ENCODE measurements at regions not wholly inside any gene's neighbourhood (a gene's known extent, or its start where the extent isn't known, plus 50 kb on each side); places are given as distances from the start of the nearest gene placed in this dataset.

DNA sequence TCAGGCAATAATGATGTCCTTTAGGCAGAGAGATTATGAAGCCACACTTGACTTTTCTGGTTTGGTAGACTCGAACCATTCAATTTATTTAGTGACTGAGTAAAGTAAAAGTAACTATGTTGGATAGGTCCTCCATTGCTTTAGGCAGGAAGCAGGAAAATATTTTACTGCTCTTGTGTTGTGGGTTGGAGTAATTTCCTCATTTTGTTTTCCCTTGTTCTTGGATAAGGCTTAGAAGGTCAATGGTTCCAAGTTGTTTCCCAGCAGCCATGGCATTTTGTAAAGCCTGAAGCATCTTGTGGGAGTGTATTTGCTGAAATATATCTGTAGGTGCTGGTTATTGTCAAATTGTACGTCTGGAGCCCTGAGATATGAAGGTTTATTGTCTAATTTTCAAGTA lies 161.2 kb upstream of the SLC38A2 start:
- H3K27me3 ChIP-seq (ENCODE audit: control insufficient read depth, insufficient read depth, low read length) = no peaks in the 10 kb centered on the region
- no peaks in the 10 kb centered on the region for H3K36me3 ChIP-seq (ENCODE audit: control insufficient read depth, insufficient read depth, low read length)
- H3K4me1 ChIP-seq (ENCODE audit: control insufficient read depth, insufficient read depth, low read length) = no peaks in the 10 kb centered on the region
- no peak overlapping the region for H3K27ac ChIP-seq (ENCODE audit: low read depth, low read length)
- H3K9me3 ChIP-seq (ENCODE audit: control insufficient read depth, insufficient read depth, low read length) = no peaks in the 10 kb centered on the region
- no peak overlapping the region for H3K9ac ChIP-seq (ENCODE audit: low read depth, low read length)
- no peak overlapping the region for H3K4me3 ChIP-seq (ENCODE audit: low read depth, low read length)

- Histone ChIP-seq H3K4me1 (ENCODE audit: control insufficient read depth, insufficient read depth, low read length) (no peaks in the 10 kb centered on the region), H3K9ac (ENCODE audit: low read depth, low read length) (no peak overlapping the region), H3K4me3 (ENCODE audit: low read depth, low read length) (no peak overlapping the region), H3K36me3 (ENCODE audit: control insufficient read depth, insufficient read depth, low read length) (no peaks in the 10 kb centered on the region), H3K27ac (ENCODE audit: low read depth, low read length) (no peak overlapping the region), H3K27me3 (ENCODE audit: control insufficient read depth, insufficient read depth, low read length) (no peaks in the 10 kb centered on the region), H3K9me3 (ENCODE audit: control insufficient read depth, insufficient read depth, low read length) (no peaks in the 10 kb centered on the region)
Measured at GRCh38 chr12:46531804-46532203, 159.2 kb upstream of the SLC38A2 start.

- no peak overlapping the region for H3K27ac ChIP-seq (ENCODE audit: low read depth, low read length)
- no peak overlapping the region for H3K9ac ChIP-seq (ENCODE audit: low read depth, low read length)
Measured at GRCh38 chr12:46531059-46531785, 158.6 kb upstream of the SLC38A2 start.

DNA sequence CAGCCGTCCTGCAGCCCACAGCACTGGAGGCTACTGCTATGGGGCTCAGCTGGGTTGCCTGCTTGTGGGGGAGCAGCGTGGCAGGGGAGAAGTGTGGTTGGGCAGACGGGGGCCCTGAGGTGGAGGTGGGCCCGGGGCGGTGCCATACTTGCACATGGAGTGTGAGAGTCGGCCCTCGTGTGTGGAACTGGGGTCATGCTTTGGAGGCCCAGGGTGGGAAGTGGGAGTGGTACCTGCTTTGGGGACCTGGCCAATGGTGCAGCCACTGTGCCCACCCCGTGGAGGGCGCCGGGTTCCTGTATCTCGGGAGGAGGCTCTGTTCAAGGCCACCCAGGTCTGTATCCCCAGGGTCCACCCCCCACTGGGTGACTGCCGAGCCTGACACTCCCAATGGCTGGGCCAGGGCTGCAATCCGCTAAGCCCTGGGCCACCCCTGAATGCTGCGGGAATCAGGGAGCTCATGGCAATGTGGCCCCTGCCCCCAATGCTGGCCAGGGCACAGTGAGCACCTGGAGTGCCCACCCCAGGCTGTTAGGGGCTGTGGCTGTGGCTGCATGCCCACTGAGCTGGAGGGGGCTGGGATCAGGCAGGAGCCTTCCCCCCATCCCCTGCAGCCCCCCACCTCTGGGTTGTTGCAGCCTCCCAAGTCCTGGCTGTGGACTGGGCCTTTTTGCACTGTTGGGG lies 157.9 kb upstream of the SLC38A2 start:
- H3K4me1 ChIP-seq (ENCODE audit: control insufficient read depth, insufficient read depth, low read length) = no peaks in the 10 kb centered on the region
- no peaks in the 10 kb centered on the region for H3K36me3 ChIP-seq (ENCODE audit: control insufficient read depth, insufficient read depth, low read length)
- H3K9me3 ChIP-seq (ENCODE audit: control insufficient read depth, insufficient read depth, low read length) = no peaks in the 10 kb centered on the region
- H3K9ac ChIP-seq (ENCODE audit: low read depth, low read length) = no peak overlapping the region
- H3K27ac ChIP-seq (ENCODE audit: low read depth, low read length) = no peak overlapping the region
- H3K27me3 ChIP-seq (ENCODE audit: control insufficient read depth, insufficient read depth, low read length) = no peaks in the 10 kb centered on the region
- H3K4me3 ChIP-seq (ENCODE audit: low read depth, low read length) = no peak overlapping the region

More at GRCh38 chr12:46531059-46531785, 158.6 kb upstream of the SLC38A2 start:
- Histone ChIP-seq H3K27me3 (ENCODE audit: control insufficient read depth, insufficient read depth, low read length) (no peaks in the 10 kb centered on the region), H3K4me1 (ENCODE audit: control insufficient read depth, insufficient read depth, low read length) (no peaks in the 10 kb centered on the region), H3K4me3 (ENCODE audit: low read depth, low read length) (no peak overlapping the region), H3K9me3 (ENCODE audit: control insufficient read depth, insufficient read depth, low read length) (no peaks in the 10 kb centered on the region), H3K36me3 (ENCODE audit: control insufficient read depth, insufficient read depth, low read length) (no peaks in the 10 kb centered on the region)

- Histone ChIP-seq H3K4me3 (ENCODE audit: low read depth, low read length) (no peak overlapping the region), H3K9ac (ENCODE audit: low read depth, low read length) (no peak overlapping the region), H3K36me3 (ENCODE audit: control insufficient read depth, insufficient read depth, low read length) (no peaks in the 10 kb centered on the region), H3K27me3 (ENCODE audit: control insufficient read depth, insufficient read depth, low read length) (no peaks in the 10 kb centered on the region), H3K9me3 (ENCODE audit: control insufficient read depth, insufficient read depth, low read length) (no peaks in the 10 kb centered on the region), H3K4me1 (ENCODE audit: control insufficient read depth, insufficient read depth, low read length) (no peaks in the 10 kb centered on the region), H3K27ac (ENCODE audit: low read depth, low read length) (no peak overlapping the region)
Measured at GRCh38 chr12:46526233-46526632, 153.7 kb upstream of the SLC38A2 start.

DNA sequence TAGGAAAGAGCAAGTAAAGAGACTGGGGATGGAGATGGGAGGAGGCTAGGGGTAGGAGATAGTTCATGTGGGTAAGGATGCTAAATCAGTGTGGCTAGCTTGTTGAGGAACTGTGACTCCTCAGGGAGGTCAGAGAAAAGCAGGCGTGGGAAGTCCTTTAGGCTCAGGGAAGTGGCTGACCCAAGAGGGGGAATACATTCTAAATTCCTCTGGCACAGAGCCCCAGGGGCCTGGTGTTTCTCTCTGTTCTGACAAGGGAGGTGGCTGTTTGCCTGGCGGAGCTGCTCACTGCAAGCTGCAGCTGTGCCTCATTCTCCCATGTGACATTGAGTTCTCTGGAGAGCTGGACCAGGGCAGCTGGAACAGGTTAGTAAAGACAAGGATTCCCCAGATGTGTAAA lies 152.2 kb upstream of the SLC38A2 start:
- Histone ChIP-seq H3K4me1 (ENCODE audit: control insufficient read depth, insufficient read depth, low read length) (0 out of 2 replicates have a peak, but pooled peaks cover 2% of the 10 kb centered on the region), H3K27ac (ENCODE audit: low read depth, low read length) (no peak overlapping the region), H3K9ac (ENCODE audit: low read depth, low read length) (no peak overlapping the region), H3K4me3 (ENCODE audit: low read depth, low read length) (no peak overlapping the region), H3K9me3 (ENCODE audit: control insufficient read depth, insufficient read depth, low read length) (no peaks in the 10 kb centered on the region), H3K27me3 (ENCODE audit: control insufficient read depth, insufficient read depth, low read length) (no peaks in the 10 kb centered on the region), H3K36me3 (ENCODE audit: control insufficient read depth, insufficient read depth, low read length) (no peaks in the 10 kb centered on the region)

GRCh38 chr12:46523863-46524770 lies 151.5 kb upstream of the SLC38A2 start:
- no peaks in the 10 kb centered on the region for H3K27me3 ChIP-seq (ENCODE audit: control insufficient read depth, insufficient read depth, low read length)
- peaks cover 7% of the 10 kb centered on the region; the same call in 1 of the 2 replicates for H3K4me1 ChIP-seq (ENCODE audit: control insufficient read depth, insufficient read depth, low read length)
- H3K4me3 ChIP-seq (ENCODE audit: low read depth, low read length) = no peak overlapping the region
- no peak overlapping the region for H3K9ac ChIP-seq (ENCODE audit: low read depth, low read length)
- H3K9me3 ChIP-seq (ENCODE audit: control insufficient read depth, insufficient read depth, low read length) = no peaks in the 10 kb centered on the region
- no peaks in the 10 kb centered on the region for H3K36me3 ChIP-seq (ENCODE audit: control insufficient read depth, insufficient read depth, low read length)
- H3K27ac ChIP-seq (ENCODE audit: low read depth, low read length) = no peak overlapping the region

- Histone ChIP-seq H3K27ac (ENCODE audit: low read depth, low read length) (no peak overlapping the region), H3K4me1 (ENCODE audit: control insufficient read depth, insufficient read depth, low read length) (peaks cover 7% of the 10 kb centered on the region), H3K9me3 (ENCODE audit: control insufficient read depth, insufficient read depth, low read length) (no peaks in the 10 kb centered on the region), H3K4me3 (ENCODE audit: low read depth, low read length) (no peak overlapping the region), H3K9ac (ENCODE audit: low read depth, low read length) (no peak overlapping the region), H3K36me3 (ENCODE audit: control insufficient read depth, insufficient read depth, low read length) (no peaks in the 10 kb centered on the region), H3K27me3 (ENCODE audit: control insufficient read depth, insufficient read depth, low read length) (no peaks in the 10 kb centered on the region)
Measured at GRCh38 chr12:46523446-46523845, 150.9 kb upstream of the SLC38A2 start.

DNA sequence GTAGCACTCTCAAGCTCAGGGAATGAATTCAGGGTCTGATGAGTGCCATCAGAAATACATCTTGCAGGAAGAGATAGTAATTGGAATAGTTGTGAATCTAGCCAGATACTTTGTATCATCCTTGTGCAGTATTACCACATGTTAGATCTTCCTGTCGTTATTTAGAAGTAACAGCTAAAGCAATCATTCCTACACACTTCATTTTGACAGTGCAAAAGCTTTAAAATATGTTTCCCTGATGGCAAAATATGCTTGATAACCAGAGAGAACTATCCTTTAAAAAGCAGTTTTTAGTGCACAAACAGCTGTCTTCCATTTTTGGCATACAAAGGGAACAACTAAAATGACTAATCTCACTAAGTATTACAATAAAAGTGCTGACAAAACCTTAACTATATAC lies 149.5 kb upstream of the SLC38A2 start:
- H3K9me3 ChIP-seq (ENCODE audit: control insufficient read depth, insufficient read depth, low read length) = no peaks in the 10 kb centered on the region
- no peak overlapping the region for H3K9ac ChIP-seq (ENCODE audit: low read depth, low read length)
- H3K27me3 ChIP-seq (ENCODE audit: control insufficient read depth, insufficient read depth, low read length) = no peaks in the 10 kb centered on the region
- H3K27ac ChIP-seq (ENCODE audit: low read depth, low read length) = no peak overlapping the region
- H3K36me3 ChIP-seq (ENCODE audit: control insufficient read depth, insufficient read depth, low read length) = no peaks in the 10 kb centered on the region
- H3K4me3 ChIP-seq (ENCODE audit: low read depth, low read length) = no peak overlapping the region
- peaks cover 7% of the 10 kb centered on the region for H3K4me1 ChIP-seq (ENCODE audit: control insufficient read depth, insufficient read depth, low read length)

GRCh38 chr12:46521145-46521544 lies 148.6 kb upstream of the SLC38A2 start:
- H3K27ac ChIP-seq (ENCODE audit: low read depth, low read length) = no peak overlapping the region
- H3K9me3 ChIP-seq (ENCODE audit: control insufficient read depth, insufficient read depth, low read length) = no peaks in the 10 kb centered on the region
- H3K4me1 ChIP-seq (ENCODE audit: control insufficient read depth, insufficient read depth, low read length) = peaks cover 7% of the 10 kb centered on the region
- no peaks in the 10 kb centered on the region for H3K27me3 ChIP-seq (ENCODE audit: control insufficient read depth, insufficient read depth, low read length)
- H3K4me3 ChIP-seq (ENCODE audit: low read depth, low read length) = no peak overlapping the region
- no peak overlapping the region for H3K9ac ChIP-seq (ENCODE audit: low read depth, low read length)
- no peaks in the 10 kb centered on the region for H3K36me3 ChIP-seq (ENCODE audit: control insufficient read depth, insufficient read depth, low read length)

DNA sequence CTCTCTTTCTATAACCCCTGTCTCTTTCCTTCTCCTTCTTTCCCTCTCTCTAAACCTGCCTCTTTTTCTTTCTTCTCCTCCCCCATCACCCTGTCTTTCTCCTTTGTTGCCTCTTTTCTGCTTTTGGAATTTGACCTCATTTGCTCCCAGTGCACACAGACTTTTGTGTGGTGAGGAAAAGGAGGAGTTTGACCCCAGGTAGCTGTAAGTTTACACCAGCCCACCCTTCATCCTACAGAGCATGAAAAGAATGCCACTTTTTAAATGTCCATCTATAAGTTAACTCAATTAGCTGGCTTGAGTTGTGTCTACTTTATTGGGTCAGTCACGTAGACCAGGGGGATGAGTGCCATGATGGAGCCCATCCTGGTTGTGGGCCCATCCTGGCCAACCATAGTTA lies 146.8 kb upstream of the SLC38A2 start:
- no peak overlapping the region for H3K9ac ChIP-seq (ENCODE audit: low read depth, low read length)
- no peaks in the 10 kb centered on the region for H3K27me3 ChIP-seq (ENCODE audit: control insufficient read depth, insufficient read depth, low read length)
- H3K27ac ChIP-seq (ENCODE audit: low read depth, low read length) = no peak overlapping the region
- no peaks in the 10 kb centered on the region for H3K36me3 ChIP-seq (ENCODE audit: control insufficient read depth, insufficient read depth, low read length)
- peaks cover 7% of the 10 kb centered on the region for H3K4me1 ChIP-seq (ENCODE audit: control insufficient read depth, insufficient read depth, low read length)
- no peak overlapping the region for H3K4me3 ChIP-seq (ENCODE audit: low read depth, low read length)
- no peaks in the 10 kb centered on the region for H3K9me3 ChIP-seq (ENCODE audit: control insufficient read depth, insufficient read depth, low read length)

Measured in HUES48 (cell line).